SK-N-SH (cell line): ENCODE measurements at regions not wholly inside any gene's neighbourhood (a gene's known extent, or its start where the extent isn't known, plus 50 kb on each side); places are given as distances from the start of the nearest gene placed in this dataset.

Source experiments
- CTCF ChIA-PET: fragments of 300-600, 350-600 bp; formaldehyde crosslinking; extraction: SDS; loops from one replicate; lab custom pipeline; 2021; lab: Yijun Ruan, JAX
- POLR2A ChIA-PET: fragments of 350-600 bp; sonication (Branson Sonifier 250); formaldehyde crosslinking; extraction: SDS; loops from one replicate; lab custom pipeline; 2020; ENCODE audit warnings: antibody characterized with exemption, inconsistent platforms; lab: Yijun Ruan, JAX
- DNase-seq: peaks from one replicate; pipeline ENCODE4 v3.0.0; 2012
- H2AFZ ChIP-seq: fragments of 200-600 bp; sonication (generic); 2 replicates; pipeline ENCODE4 v1.8.1; 2016; ENCODE audit warnings: antibody characterized with exemption, mild to moderate bottlenecking, low read depth
- H3F3A ChIP-seq: fragments of 200-600 bp; sonication (generic); replicated peaks from 2 replicates; pipeline ENCODE3; 2016; ENCODE audit warnings: antibody characterized with exemption, mild to moderate bottlenecking; ENCODE audit not compliant: insufficient read depth
- H3K27ac ChIP-seq, 2 experiments: fragments of 200-500 bp in 1 of 2; fragments of 200-600 bp in 1 of 2; sonication (Bioruptor generic) in 1 of 2; sonication (generic), shearing (Covaris generic) in 1 of 2; 2 replicates each; pipeline versions ENCODE4 v1.5.1 to v1.6.1; 2014 to 2016; ENCODE audit warnings: low read depth in 2 of 2, inconsistent platforms in 1 of 2, low read length in 1 of 2, mild to moderate bottlenecking in 1 of 2, mixed read lengths in 1 of 2
- H3K27me3 ChIP-seq: fragments of 200-600 bp; sonication (generic), shearing (Covaris generic); 2 replicates; pipeline ENCODE4 v1.6.1; 2016; ENCODE audit warnings: mixed run types; ENCODE audit not compliant: insufficient read depth
- H3K36me3 ChIP-seq, 2 experiments: fragments of 200-500 bp in 1 of 2; fragments of 200-600 bp in 1 of 2; sonication (Bioruptor generic) in 1 of 2; sonication (generic) in 1 of 2; replicated peaks in 1 of 2; 2 replicates each; pipeline versions ENCODE3 to v1.5.1; 2014 to 2016; ENCODE audit warnings: low read length in 1 of 2, mild to moderate bottlenecking in 1 of 2; ENCODE audit not compliant: insufficient read depth in 2 of 2, control insufficient read depth in 1 of 2
- H3K4me1 ChIP-seq, 2 experiments: fragments of 200-500 bp in 1 of 2; fragments of 200-600 bp in 1 of 2; sonication (Bioruptor generic) in 1 of 2; sonication (generic), shearing (Covaris generic) in 1 of 2; 2 replicates each; pipeline versions ENCODE4 v1.5.1 to v1.6.1; 2014 to 2016; ENCODE audit warnings: low read depth in 1 of 2, low read length in 1 of 2, mixed run types in 1 of 2; ENCODE audit not compliant: insufficient read depth in 2 of 2, control insufficient read depth in 1 of 2
- H3K4me2 ChIP-seq: fragments of 200-600 bp; sonication (generic), shearing (Covaris generic); 2 replicates; pipeline ENCODE4 v1.6.1; 2017; ENCODE audit warnings: mixed run types
- H3K4me3 ChIP-seq, 2 experiments: fragments of 200-500 bp in 1 of 2; fragments of 200-600 bp in 1 of 2; sonication (Bioruptor generic) in 1 of 2; sonication (generic), shearing (Covaris generic) in 1 of 2; 2 replicates each; pipeline versions ENCODE4 v1.5.1 to v1.8.1; 2014 to 2016; ENCODE audit warnings: low read depth in 2 of 2, inconsistent platforms in 1 of 2, low read length in 1 of 2, mild to moderate bottlenecking in 1 of 2, mixed read lengths in 1 of 2, moderate library complexity in 1 of 2
- H3K79me2 ChIP-seq: fragments of 200-600 bp; sonication (generic); 2 replicates; pipeline ENCODE4 v1.8.1; 2017; ENCODE audit warnings: mild to moderate bottlenecking; ENCODE audit not compliant: insufficient read depth
- H3K9ac ChIP-seq: fragments of 200-600 bp; sonication (generic); 2 replicates; pipeline ENCODE4 v1.6.1; 2017; ENCODE audit warnings: mixed run types
- H3K9me2 ChIP-seq: fragments of 200-600 bp; sonication (generic); 2 replicates; pipeline ENCODE4 v1.6.1; 2017; ENCODE audit warnings: mixed run types
- H3K9me3 ChIP-seq: fragments of 200-600 bp; sonication (generic); 2 replicates; pipeline ENCODE4 v1.6.1; 2017; ENCODE audit warnings: mixed run types, mild to moderate bottlenecking, moderate library complexity
- H4K20me1 ChIP-seq: fragments of 200-600 bp; sonication (generic); 2 replicates; pipeline ENCODE4 v1.6.1; 2017; ENCODE audit warnings: mild to moderate bottlenecking, mixed run types; ENCODE audit not compliant: insufficient read depth
- CTCF ChIP-seq: fragments of 200-600 bp; sonication (generic); IDR thresholded peaks from 2 replicates; pipeline ENCODE4 v1.6.1; 2017; ENCODE audit warnings: antibody characterized with exemption, mild to moderate bottlenecking, moderate library complexity
- ELF1 ChIP-seq: IDR thresholded peaks from 2 replicates; pipeline ENCODE4 v1.4.0; 2012
- EP300 ChIP-seq, 2 experiments: IDR thresholded peaks; 2 replicates each; pipeline versions ENCODE4 v1.4.0 to v1.6.1; 2012; ENCODE audit warnings: borderline replicate concordance in 1 of 2, low read depth in 1 of 2, low read length in 1 of 2
- EZH2phosphoT487 ChIP-seq: fragments of 200-600 bp; sonication (generic); IDR thresholded peaks from 2 replicates; pipeline ENCODE4 v1.6.1; 2017; ENCODE audit warnings: low read depth, mixed run types, mild to moderate bottlenecking, antibody characterized with exemption, moderate library complexity, borderline replicate concordance
- FOXJ3 ChIP-seq: sonication (generic); formaldehyde crosslinking; IDR thresholded peaks from 2 replicates; pipeline ENCODE4 v1.5.1; 2020; ENCODE audit warnings: mild to moderate bottlenecking, missing genetic modification reagents
- GABPA ChIP-seq: IDR thresholded peaks from 2 replicates; pipeline ENCODE4 v1.4.0; 2012; ENCODE audit warnings: low read depth, mild to moderate bottlenecking
- GATA2 ChIP-seq: sonication (generic); formaldehyde crosslinking; IDR thresholded peaks from 2 replicates; pipeline ENCODE4 v1.5.0; 2020; ENCODE audit warnings: mild to moderate bottlenecking, missing genetic modification reagents
- JUND ChIP-seq: IDR thresholded peaks from 2 replicates; pipeline ENCODE4 v1.4.0; 2012
- MAX ChIP-seq: IDR thresholded peaks from 2 replicates; pipeline ENCODE4 v1.4.0; 2012; ENCODE audit warnings: low read depth
- NFIC ChIP-seq: IDR thresholded peaks from 2 replicates; pipeline ENCODE4 v1.4.0; 2012; ENCODE audit warnings: borderline replicate concordance
- NRF1 ChIP-seq: IDR thresholded peaks from 2 replicates; pipeline ENCODE4 v1.6.1; 2012; ENCODE audit warnings: low read depth, mild to moderate bottlenecking, low read length
- PBX3 ChIP-seq: IDR thresholded peaks from 2 replicates; pipeline ENCODE4; 2012
- POLR2AphosphoS5 ChIP-seq: IDR thresholded peaks from 2 replicates; pipeline ENCODE4 v1.6.1; 2012; ENCODE audit warnings: low read depth, low read length
- RCOR1 ChIP-seq: fragments of 150-350 bp; IDR thresholded peaks from 2 replicates; pipeline ENCODE4 v1.6.1; 2017; ENCODE audit warnings: antibody characterized with exemption, low read length
- RFX5 ChIP-seq: IDR thresholded peaks from 2 replicates; pipeline ENCODE4 v1.6.1; 2012; ENCODE audit warnings: mild to moderate bottlenecking, improper control_type of control experiment, low read length
- TAF1 ChIP-seq: IDR thresholded peaks from 2 replicates; pipeline ENCODE4 v1.6.1; 2012; ENCODE audit warnings: low read depth, mild to moderate bottlenecking, low read length, moderate library complexity, borderline replicate concordance
- TCF12 ChIP-seq: IDR thresholded peaks from 2 replicates; pipeline ENCODE4 v1.4.0; 2012
- TEAD4 ChIP-seq: IDR thresholded peaks from 2 replicates; pipeline ENCODE4 v1.4.0; 2012; ENCODE audit warnings: mild to moderate bottlenecking, borderline replicate concordance; ENCODE audit not compliant: insufficient read depth
- USF2 ChIP-seq: fragments of 150-350 bp; IDR thresholded peaks from 2 replicates; pipeline ENCODE4 v1.6.1; 2017; ENCODE audit warnings: antibody characterized with exemption, low read length, low read depth, borderline replicate concordance
- YY1 ChIP-seq: IDR thresholded peaks from 2 replicates; pipeline ENCODE4 v1.4.0; 2012; ENCODE audit warnings: low read depth, mild to moderate bottlenecking
- WGBS: methylation state at CpG from one replicate; pipeline ENCODE4 v1.1.6; 2017; ENCODE audit warnings: low lambda C conversion rate; 5-methylcytosine and 5-hydroxymethylcytosine counted together

- CTCF ChIA-PET, result no interaction called here
- peaks cover 0 to 10% of the 10 kb centered on the region in 2 experiments; a peak in 1 of 4 replicates for H3K4me1 ChIP-seq
- H4K20me1 ChIP-seq, result no peaks in the 10 kb centered on the region
- H3K4me2 ChIP-seq, result no peak overlapping the region
- POLR2A ChIA-PET, result no interaction called here
- H3K9me2 ChIP-seq, result no peaks in the 10 kb centered on the region
- H3K4me3 ChIP-seq, result no peak overlapping the region
- H3K9me3 ChIP-seq, result no peaks in the 10 kb centered on the region
- no peak overlapping the region for H3K27ac ChIP-seq
- H3K36me3 ChIP-seq, result no peaks in the 10 kb centered on the region
- H3K27me3 ChIP-seq, result no peaks in the 10 kb centered on the region
- H3F3A ChIP-seq, result no peaks in the 10 kb centered on the region
- TF ChIP-seq PBX3, result no peak
- TF ChIP-seq YY1, result no peak
- no peak for TF ChIP-seq USF2
- TF ChIP-seq NFIC, result no peak
- no peak for TF ChIP-seq NRF1
- TF ChIP-seq JUND, result no peak
- no peak for TF ChIP-seq FOXJ3 (CRISPR knock-in tag)
- no peak for TF ChIP-seq MAX
- TF ChIP-seq TEAD4, result no peak
- no peak for TF ChIP-seq TAF1
- no peak for TF ChIP-seq GATA2 (CRISPR knock-in tag)
- TF ChIP-seq CTCF, result no peak
- TF ChIP-seq TCF12, result no peak
- no peak for TF ChIP-seq EP300 (IDR thresholded peaks at IDR 0.05; ENCODE audit: borderline replicate concordance in 1 of 2, low read depth in 1 of 2, low read length in 1 of 2)
- no peak for TF ChIP-seq POLR2AphosphoS5
- 72% methylated on average over 1 of the region's 1 CpG for WGBS
- no peak for DNase-seq
- H3K79me2 ChIP-seq, result no peaks in the 10 kb centered on the region
- H3K9ac ChIP-seq, result no peak overlapping the region
- H2AFZ ChIP-seq, result no peak overlapping the region
Observed at GRCh38 chr2:145815933-145816332, 1296.0 kb upstream of the ZEB2 start.

- Histone ChIP-seq H3F3A (no peaks in the 10 kb centered on the region), H4K20me1 (no peaks in the 10 kb centered on the region), H2AFZ (no peak overlapping the region), H3K79me2 (no peaks in the 10 kb centered on the region), H3K4me1 (peaks cover 0 to 10% of the 10 kb centered on the region in 2 experiments; a peak in 1 of 4 replicates), H3K27ac (no peak overlapping the region), H3K9me3 (no peaks in the 10 kb centered on the region), H3K9me2 (no peaks in the 10 kb centered on the region), H3K4me2 (no peak overlapping the region), H3K9ac (no peak overlapping the region), H3K36me3 (no peaks in the 10 kb centered on the region), H3K27me3 (no peaks in the 10 kb centered on the region), H3K4me3 (no peak overlapping the region)
- ChIA-PET POLR2A (no interaction called here), CTCF (no interaction called here)
- no peak for DNase-seq
- WGBS, result 84% methylated on average over 3 of the region's 3 CpGs
- TF ChIP-seq TAF1 (no peak), GATA2 (CRISPR knock-in tag) (no peak), MAX (no peak), RFX5 (no peak), EP300 (IDR thresholded peaks at IDR 0.05; ENCODE audit: borderline replicate concordance in 1 of 2, low read depth in 1 of 2, low read length in 1 of 2) (no peak), POLR2AphosphoS5 (no peak), FOXJ3 (CRISPR knock-in tag) (no peak), USF2 (no peak), RCOR1 (no peak), GABPA (no peak), ELF1 (no peak), NRF1 (no peak), CTCF (no peak), EZH2phosphoT487 (no peak)
Observed at GRCh38 chr2:145813481-145813880, 1293.6 kb upstream of the ZEB2 start.
